ENCODE measurements at regions not wholly inside any gene's neighbourhood (a gene's known extent, or its start where the extent isn't known, plus 50 kb on each side); places are given as distances from the start of the nearest gene placed in this dataset.
"Not testable (repeated sequence)": the region's sequence is repeated elsewhere in the genome, so short reads cannot be mapped to it uniquely, and the experiment has no call there.

DNA sequence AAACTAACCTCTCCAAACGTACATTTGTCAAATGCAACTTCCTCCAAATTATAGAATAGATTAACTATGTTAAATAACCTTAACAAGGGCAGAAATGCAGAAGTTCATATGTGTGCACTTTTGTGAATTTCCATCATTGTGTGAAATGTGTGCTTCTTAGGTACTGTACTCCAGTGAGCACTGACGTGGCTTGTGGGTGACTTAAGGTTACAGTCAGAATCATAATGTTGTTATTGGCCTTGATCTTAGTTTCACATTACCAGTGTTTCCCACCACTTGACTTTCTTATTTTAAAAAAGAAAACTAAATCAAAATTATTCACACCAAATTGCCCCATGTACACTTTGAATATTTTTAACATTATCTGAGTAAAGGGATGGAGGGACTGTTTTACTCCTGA is 155.1 kb upstream of the FZD8 start:
- H3K27ac ChIP-seq (ENCODE audit: low read length): no peak overlapping the region
- H3K9me3 ChIP-seq (ENCODE audit: control insufficient read depth, low read depth, low read length): no peaks in the 10 kb centered on the region
- no peaks in the 10 kb centered on the region for H3K27me3 ChIP-seq (ENCODE audit: control insufficient read depth, insufficient read depth, low read length)
- H3K36me3 ChIP-seq (ENCODE audit: control insufficient read depth, low read depth, low read length): no peaks in the 10 kb centered on the region
- H3K9ac ChIP-seq (ENCODE audit: low read length): no peak overlapping the region
- no peaks in the 10 kb centered on the region for H3K4me1 ChIP-seq (ENCODE audit: control insufficient read depth, low read depth, low read length)
- no peak overlapping the region for H3K4me3 ChIP-seq (ENCODE audit: low read length)

DNA sequence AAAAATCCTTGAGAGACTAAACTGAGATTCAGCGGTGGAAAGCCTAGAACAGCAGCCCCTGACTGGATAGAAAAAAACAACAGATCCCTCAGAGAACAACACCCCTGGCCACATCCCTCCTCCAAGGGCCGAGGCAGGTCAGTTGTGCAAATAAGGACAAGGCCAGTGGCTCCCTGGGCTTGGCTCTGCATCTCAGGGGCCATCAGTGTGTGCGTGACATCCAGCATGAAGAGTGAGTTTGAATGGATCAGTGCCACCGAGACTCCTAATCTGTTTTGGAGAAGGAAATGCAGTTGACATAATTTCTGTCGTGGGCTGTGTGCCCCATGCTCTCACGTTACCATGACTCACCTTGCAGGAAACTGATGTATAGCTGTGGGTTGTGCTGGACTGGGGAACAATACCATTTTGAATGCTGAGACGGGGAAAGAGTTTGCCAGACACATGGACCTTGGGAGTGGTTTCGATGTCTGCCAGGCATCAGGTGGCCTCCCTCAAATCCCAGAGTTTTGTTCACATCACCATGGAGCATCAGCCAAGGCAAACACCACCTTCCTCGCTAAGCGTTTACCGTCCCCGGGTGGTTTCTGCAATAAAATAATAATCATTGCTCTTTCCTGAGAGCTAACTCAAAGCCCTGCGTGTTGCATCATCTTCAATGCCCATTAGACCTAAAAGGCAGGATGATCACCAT is 153.2 kb upstream of the FZD8 start:
- no peaks in the 10 kb centered on the region for H3K4me1 ChIP-seq (ENCODE audit: control insufficient read depth, low read depth, low read length)
- H3K9ac ChIP-seq (ENCODE audit: low read length): no peak overlapping the region
- no peaks in the 10 kb centered on the region for H3K9me3 ChIP-seq (ENCODE audit: control insufficient read depth, low read depth, low read length)
- no peaks in the 10 kb centered on the region for H3K36me3 ChIP-seq (ENCODE audit: control insufficient read depth, low read depth, low read length)
- H3K4me3 ChIP-seq (ENCODE audit: low read length): no peak overlapping the region
- no peaks in the 10 kb centered on the region for H3K27me3 ChIP-seq (ENCODE audit: control insufficient read depth, insufficient read depth, low read length)
- H3K27ac ChIP-seq (ENCODE audit: low read length): no peak overlapping the region

GRCh38 chr10:35794703-35795102 is 152.6 kb upstream of the FZD8 start:
- H3K36me3 ChIP-seq (ENCODE audit: control insufficient read depth, low read depth, low read length): no peaks in the 10 kb centered on the region
- no peaks in the 10 kb centered on the region for H3K27me3 ChIP-seq (ENCODE audit: control insufficient read depth, insufficient read depth, low read length)
- no peak overlapping the region for H3K9ac ChIP-seq (ENCODE audit: low read length)
- no peak overlapping the region for H3K4me3 ChIP-seq (ENCODE audit: low read length)
- H3K4me1 ChIP-seq (ENCODE audit: control insufficient read depth, low read depth, low read length): no peaks in the 10 kb centered on the region
- H3K9me3 ChIP-seq (ENCODE audit: control insufficient read depth, low read depth, low read length): no peaks in the 10 kb centered on the region
- H3K27ac ChIP-seq (ENCODE audit: low read length): no peak overlapping the region

GRCh38 chr10:35792291-35792690 is 150.2 kb upstream of the FZD8 start:
- H3K4me3 ChIP-seq (ENCODE audit: low read length): no peak overlapping the region

GRCh38 chr10:35789996-35790395 is 147.9 kb upstream of the FZD8 start:
- no peak overlapping the region for H3K27ac ChIP-seq (ENCODE audit: low read length)
- H3K4me3 ChIP-seq (ENCODE audit: low read length): no peak overlapping the region
- no peaks in the 10 kb centered on the region for H3K36me3 ChIP-seq (ENCODE audit: control insufficient read depth, low read depth, low read length)
- H3K4me1 ChIP-seq (ENCODE audit: control insufficient read depth, low read depth, low read length): no peaks in the 10 kb centered on the region
- H3K27me3 ChIP-seq (ENCODE audit: control insufficient read depth, insufficient read depth, low read length): no peaks in the 10 kb centered on the region
- no peaks in the 10 kb centered on the region for H3K9me3 ChIP-seq (ENCODE audit: control insufficient read depth, low read depth, low read length)
- no peak overlapping the region for H3K9ac ChIP-seq (ENCODE audit: low read length)

More at GRCh38 chr10:35792291-35792690, 150.2 kb upstream of the FZD8 start:
- Histone ChIP-seq H3K36me3 (ENCODE audit: control insufficient read depth, low read depth, low read length) (no peaks in the 10 kb centered on the region), H3K4me1 (ENCODE audit: control insufficient read depth, low read depth, low read length) (no peaks in the 10 kb centered on the region), H3K9ac (ENCODE audit: low read length) (no peak overlapping the region), H3K9me3 (ENCODE audit: control insufficient read depth, low read depth, low read length) (no peaks in the 10 kb centered on the region), H3K27ac (ENCODE audit: low read length) (no peak overlapping the region), H3K27me3 (ENCODE audit: control insufficient read depth, insufficient read depth, low read length) (no peaks in the 10 kb centered on the region)

DNA sequence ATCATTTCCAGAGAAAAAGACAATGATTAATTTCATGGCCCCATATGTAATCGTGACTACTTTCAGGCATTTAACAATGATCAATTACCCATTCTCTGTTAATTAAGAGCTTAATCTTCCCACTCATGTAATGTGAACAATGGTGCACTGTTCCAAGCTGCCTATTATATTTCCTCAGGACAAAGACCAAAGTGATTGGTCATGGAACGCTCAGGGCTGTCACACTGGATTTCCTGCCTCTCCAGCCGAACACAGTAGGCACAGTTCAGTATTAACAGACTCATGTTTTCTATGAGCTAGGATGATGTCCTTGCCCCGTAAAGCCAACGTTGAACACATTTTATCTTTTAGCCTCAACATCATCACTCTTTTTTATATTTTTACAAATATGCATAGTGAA is 142.7 kb upstream of the FZD8 start:
- no peaks in the 10 kb centered on the region for H3K36me3 ChIP-seq (ENCODE audit: control insufficient read depth, low read depth, low read length)
- H3K27ac ChIP-seq (ENCODE audit: low read length): no peak overlapping the region
- H3K4me3 ChIP-seq (ENCODE audit: low read length): no peak overlapping the region
- no peaks in the 10 kb centered on the region for H3K27me3 ChIP-seq (ENCODE audit: control insufficient read depth, insufficient read depth, low read length)
- peaks cover 10% of the 10 kb centered on the region for H3K4me1 ChIP-seq (ENCODE audit: control insufficient read depth, low read depth, low read length)
- H3K9me3 ChIP-seq (ENCODE audit: control insufficient read depth, low read depth, low read length): no peaks in the 10 kb centered on the region
- no peak overlapping the region for H3K9ac ChIP-seq (ENCODE audit: low read length)

DNA sequence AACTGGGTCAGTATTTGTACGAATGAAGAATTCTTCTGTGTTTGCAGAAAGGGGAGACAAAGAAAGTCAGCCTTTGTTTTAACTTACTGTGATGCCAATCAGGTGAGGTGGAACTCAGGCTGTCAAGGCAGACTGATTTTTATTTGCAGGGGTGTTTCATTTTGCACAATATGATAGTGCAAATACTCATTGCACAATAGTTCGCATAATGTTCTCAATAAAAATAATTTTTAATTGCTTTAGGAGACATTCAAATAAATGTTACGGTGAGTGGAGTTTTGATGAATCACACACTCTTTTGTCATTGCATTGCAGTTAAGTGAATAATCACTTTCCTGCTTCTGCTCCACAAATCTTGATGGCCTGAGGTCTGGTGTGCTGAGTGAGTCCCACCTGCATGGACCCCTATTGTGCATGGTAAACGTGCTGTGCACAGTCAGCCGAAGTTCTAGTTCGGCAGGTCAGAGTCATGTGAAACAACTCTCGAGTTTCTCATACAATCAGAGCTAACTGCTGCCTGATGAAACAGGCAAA is 141.3 kb upstream of the FZD8 start:
- Histone ChIP-seq H3K36me3 (ENCODE audit: control insufficient read depth, low read depth, low read length) (no peaks in the 10 kb centered on the region), H3K4me3 (ENCODE audit: low read length) (no peak overlapping the region), H3K9ac (ENCODE audit: low read length) (no peak overlapping the region), H3K9me3 (ENCODE audit: control insufficient read depth, low read depth, low read length) (no peaks in the 10 kb centered on the region), H3K27me3 (ENCODE audit: control insufficient read depth, insufficient read depth, low read length) (no peaks in the 10 kb centered on the region), H3K4me1 (ENCODE audit: control insufficient read depth, low read depth, low read length) (peaks cover 10% of the 10 kb centered on the region), H3K27ac (ENCODE audit: low read length) (no peak overlapping the region)

DNA sequence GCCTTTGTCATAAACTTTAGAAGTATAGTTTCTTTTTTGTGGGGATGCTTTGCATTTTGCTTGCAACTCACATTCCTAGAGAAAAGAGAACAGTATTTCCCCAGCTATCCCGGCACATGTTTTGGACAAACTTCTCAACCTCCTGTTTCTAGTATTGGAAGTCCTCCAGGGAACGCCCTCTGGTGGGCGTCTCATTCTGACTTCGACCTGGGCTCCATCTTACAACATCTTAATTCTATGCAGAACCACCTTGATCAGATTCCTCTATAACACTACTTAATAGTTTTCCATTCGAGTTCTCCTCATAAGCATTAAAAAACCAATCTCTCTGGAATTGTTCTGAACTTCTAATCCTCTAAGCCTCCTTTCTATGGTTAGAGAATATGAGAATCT is 139.5 kb upstream of the FZD8 start:
- peaks cover 10% of the 10 kb centered on the region for H3K4me1 ChIP-seq (ENCODE audit: control insufficient read depth, low read depth, low read length)
- H3K27me3 ChIP-seq (ENCODE audit: control insufficient read depth, insufficient read depth, low read length): no peaks in the 10 kb centered on the region
- no peaks in the 10 kb centered on the region for H3K9me3 ChIP-seq (ENCODE audit: control insufficient read depth, low read depth, low read length)
- no peak overlapping the region for H3K4me3 ChIP-seq (ENCODE audit: low read length)
- no peak overlapping the region for H3K27ac ChIP-seq (ENCODE audit: low read length)
- H3K9ac ChIP-seq (ENCODE audit: low read length): no peak overlapping the region
- no peaks in the 10 kb centered on the region for H3K36me3 ChIP-seq (ENCODE audit: control insufficient read depth, low read depth, low read length)

GRCh38 chr10:35780970-35781642 is 139.0 kb upstream of the FZD8 start:
- Histone ChIP-seq H3K27ac (ENCODE audit: low read length) (no peak overlapping the region), H3K4me1 (ENCODE audit: control insufficient read depth, low read depth, low read length) (peaks cover 10% of the 10 kb centered on the region), H3K4me3 (ENCODE audit: low read length) (no peak overlapping the region), H3K27me3 (ENCODE audit: control insufficient read depth, insufficient read depth, low read length) (no peaks in the 10 kb centered on the region), H3K9ac (ENCODE audit: low read length) (no peak overlapping the region), H3K9me3 (ENCODE audit: control insufficient read depth, low read depth, low read length) (no peaks in the 10 kb centered on the region), H3K36me3 (ENCODE audit: control insufficient read depth, low read depth, low read length) (no peaks in the 10 kb centered on the region)

DNA sequence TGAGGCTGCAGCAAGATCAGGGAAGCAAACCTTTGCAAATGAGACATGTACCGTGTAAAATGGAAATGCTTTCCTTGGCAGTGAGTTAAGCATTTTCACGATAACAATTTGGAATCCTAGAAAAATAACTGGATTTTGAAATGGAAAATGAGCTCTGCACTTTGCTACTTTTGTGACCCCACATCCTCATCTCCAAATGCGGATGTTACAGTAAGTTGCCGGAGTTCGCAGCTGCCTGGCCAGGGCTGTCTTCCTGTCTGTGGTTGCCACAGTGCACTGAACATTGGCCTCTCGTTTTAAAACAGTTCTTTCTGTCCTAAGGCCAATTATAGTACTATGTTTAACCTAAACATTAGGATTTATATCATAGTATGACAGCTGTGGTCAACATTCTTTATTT is 136.2 kb upstream of the FZD8 start:
- Histone ChIP-seq H3K4me3 (ENCODE audit: low read length) (no peak overlapping the region), H3K9ac (ENCODE audit: low read length) (no peak overlapping the region)

DNA sequence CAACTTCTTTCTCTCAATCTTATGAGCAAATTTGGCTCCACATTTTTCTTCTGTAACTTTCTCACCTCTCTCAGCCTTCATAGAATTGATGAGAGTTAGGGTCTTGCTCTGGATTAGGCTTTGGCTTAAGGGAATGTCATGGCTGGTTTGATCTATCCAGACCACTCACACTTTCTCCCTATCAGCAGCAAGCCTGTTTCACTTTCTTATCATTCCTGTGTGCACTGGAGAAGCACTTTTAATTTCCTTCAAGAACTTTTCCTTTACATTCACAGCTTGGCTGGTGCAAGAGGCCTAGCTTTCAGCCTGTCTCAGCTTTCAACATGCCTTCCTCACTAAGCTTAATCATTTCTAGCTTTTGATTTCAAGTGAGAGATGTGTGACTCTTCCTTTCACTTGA is 134.5 kb upstream of the FZD8 start:
- not testable (repeated sequence) for H3K9me3 ChIP-seq (ENCODE audit: control insufficient read depth, low read depth, low read length); H3K4me1 ChIP-seq (ENCODE audit: control insufficient read depth, low read depth, low read length); H3K4me3 ChIP-seq (ENCODE audit: low read length); H3K27me3 ChIP-seq (ENCODE audit: control insufficient read depth, insufficient read depth, low read length); H3K36me3 ChIP-seq (ENCODE audit: control insufficient read depth, low read depth, low read length); H3K27ac ChIP-seq (ENCODE audit: low read length); H3K9ac ChIP-seq (ENCODE audit: low read length)

More for the DNA sequence above, 136.2 kb upstream of the FZD8 start:
- H3K9me3 ChIP-seq (ENCODE audit: control insufficient read depth, low read depth, low read length): no peaks in the 10 kb centered on the region
- no peaks in the 10 kb centered on the region for H3K27me3 ChIP-seq (ENCODE audit: control insufficient read depth, insufficient read depth, low read length)
- H3K27ac ChIP-seq (ENCODE audit: low read length): no peak overlapping the region
- peaks cover 2% of the 10 kb centered on the region for H3K4me1 ChIP-seq (ENCODE audit: control insufficient read depth, low read depth, low read length)
- H3K36me3 ChIP-seq (ENCODE audit: control insufficient read depth, low read depth, low read length): no peaks in the 10 kb centered on the region

DNA sequence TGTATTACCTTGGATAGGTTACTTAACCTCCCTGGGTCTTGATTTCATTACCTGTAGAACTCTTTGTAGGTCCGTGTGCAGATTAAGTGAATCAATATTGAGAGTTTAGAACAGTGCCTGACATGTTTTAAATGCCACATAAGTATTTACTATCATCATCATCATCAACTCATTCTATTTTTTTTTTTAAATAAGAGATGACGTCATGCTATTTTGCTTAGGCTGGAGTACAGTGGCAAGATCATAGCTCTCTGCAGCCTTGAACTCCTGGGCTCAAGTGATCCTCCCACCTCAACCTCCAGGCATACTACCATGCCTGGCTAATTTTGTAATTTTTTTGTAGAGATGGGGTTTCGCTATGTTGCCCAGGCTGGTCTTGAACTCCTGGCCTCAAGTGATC is 132.0 kb upstream of the FZD8 start:
- H3K4me1 ChIP-seq (ENCODE audit: control insufficient read depth, low read depth, low read length): peaks cover 5% of the 10 kb centered on the region
- H3K9ac ChIP-seq (ENCODE audit: low read length): no peak overlapping the region
- H3K4me3 ChIP-seq (ENCODE audit: low read length): no peak overlapping the region
- H3K9me3 ChIP-seq (ENCODE audit: control insufficient read depth, low read depth, low read length): no peaks in the 10 kb centered on the region
- no peaks in the 10 kb centered on the region for H3K36me3 ChIP-seq (ENCODE audit: control insufficient read depth, low read depth, low read length)
- no peaks in the 10 kb centered on the region for H3K27me3 ChIP-seq (ENCODE audit: control insufficient read depth, insufficient read depth, low read length)
- H3K27ac ChIP-seq (ENCODE audit: low read length): no peak overlapping the region
